Ovary (tissue), 7 donors: ENCODE measurements at regions not wholly inside any gene's neighbourhood (a gene's known extent, or its start where the extent isn't known, plus 50 kb on each side); places are given as distances from the start of the nearest gene placed in this dataset.

ENCODE experiments used
- DNase-seq, 5 donors: peaks; one replicate each; pipeline ENCODE4 v3.0.0-alpha.2; 2019 to 2020
- H3K27ac ChIP-seq, 2 donors: fragments of 200-600 bp; one replicate each; pipeline versions ENCODE4 v1.5.1 to v1.8.0; 2019 to 2022
- H3K27me3 ChIP-seq: fragments of 200-600 bp; one replicate; pipeline ENCODE4 v1.8.0; 2022
- H3K36me3 ChIP-seq: fragments of 200-600 bp; sonication (generic); one replicate; pipeline ENCODE4 v1.5.1; 2019
- H3K4me1 ChIP-seq: one replicate; pipeline ENCODE4 v1.8.1; 2013; ENCODE audit warnings: mild to moderate bottlenecking, moderate library complexity; ENCODE audit not compliant: insufficient read depth
- H3K4me3 ChIP-seq: fragments of 200-600 bp; sonication (generic); one replicate; pipeline ENCODE4 v1.5.1; 2017
- H3K9me3 ChIP-seq, 2 donors: fragments of 200-600 bp in 1 of 2; sonication (generic) in 1 of 2; one replicate each; pipeline versions ENCODE4 v1.5.1 to v1.8.1; 2013 to 2019; ENCODE audit warnings: mild to moderate bottlenecking in 1 of 2, moderate library complexity in 1 of 2
- CTCF ChIP-seq, 3 donors: fragments of 450-650 bp in 2 of 3; fragments of 200-600 bp in 1 of 3; IDR thresholded peaks; one replicate each; pipeline versions ENCODE4 v1.5.1 to v1.8.0; 2016 to 2022; ENCODE audit warnings: antibody characterized with exemption in 3 of 3, mild to moderate bottlenecking in 1 of 3
- EP300 ChIP-seq: sonication (generic); formaldehyde crosslinking; IDR thresholded peaks from one replicate; pipeline ENCODE4 v1.6.1; 2017; ENCODE audit warnings: antibody characterized with exemption
- POLR2A ChIP-seq: fragments of 450-650 bp; IDR thresholded peaks from one replicate; pipeline ENCODE4 v1.6.1; 2017; ENCODE audit warnings: antibody characterized with exemption, mild to moderate bottlenecking, moderate library complexity
- WGBS, 3 donors: extraction: QIAGEN DNeasy Blood & Tissue Kit in 1 of 3; methylation state at CpG; one replicate each; pipeline versions ENCODE4 v1.1.5 to v1.1.7; 2013 to 2017; 5-methylcytosine and 5-hydroxymethylcytosine counted together
- intact Hi-C, 4 donors: fragments of 100-400 bp; cut with DNase I; formaldehyde crosslinking; loops; one replicate each; pipeline versions ENCODE4 v1.11.0 to v1.15.1; 2022 to 2023
- donor health status: DM: no; HTN: no; CAD: no; lungs with moderate emphysema.
- donor health status: DM: no; HTN: no; CAD: no.
- donor health status: Bipolar disorder and iron deficiency.
- donor health status: DM: no; HTN: no; CAD: no.
- donor health status: DM: yes; HTN: yes; CAD: no.

- H3K36me3 ChIP-seq = no peaks in the 10 kb centered on the region
- intact Hi-C loops = no loop called here
- no peak overlapping the region for H3K4me3 ChIP-seq
- H3K27me3 ChIP-seq = no peaks in the 10 kb centered on the region
- H3K4me1 ChIP-seq = peaks cover 3% of the 10 kb centered on the region
- no peak for TF ChIP-seq EP300
- no peak for TF ChIP-seq CTCF (IDR thresholded peaks at IDR 0.05)
- no peak for TF ChIP-seq POLR2A
- DNase-seq = no peak
- WGBS, 3 donors = 23 to 64% (median 37%) methylated on average over 1 of the region's 1 CpG
- H3K9me3 ChIP-seq = no peaks in the 10 kb centered on the region
- H3K27ac ChIP-seq = no peak overlapping the region
These were observed 140.4 kb upstream of the DPH6 start for GRCh38 chr15:35686347-35686746.

GRCh38 chr15:35689266-35689665, 143.3 kb upstream of the DPH6 start:
- 97 to 99% (median 99%) methylated on average over 6 of the region's 6 CpGs for WGBS, 3 donors
- Histone ChIP-seq H3K9me3 (no peaks in the 10 kb centered on the region), H3K36me3 (no peaks in the 10 kb centered on the region), H3K27me3 (no peaks in the 10 kb centered on the region), H3K4me1 (peaks cover 3% of the 10 kb centered on the region), H3K27ac (no peak overlapping the region), H3K4me3 (no peak overlapping the region)
- intact Hi-C loops = no loop called here
- no peak for TF ChIP-seq POLR2A
- TF ChIP-seq EP300 = no peak
- TF ChIP-seq CTCF (IDR thresholded peaks at IDR 0.05) = no peak
- no peak for DNase-seq

GRCh38 chr15:35690089-35690488, 144.1 kb upstream of the DPH6 start:
- intact Hi-C loops = no loop called here
- Histone ChIP-seq H3K9me3 (no peaks in the 10 kb centered on the region), H3K4me3 (no peak overlapping the region), H3K4me1 (peaks cover 3% of the 10 kb centered on the region), H3K27ac (peak overlapping the region in 1 of 2 donors; percentile 32), H3K36me3 (no peaks in the 10 kb centered on the region), H3K27me3 (no peaks in the 10 kb centered on the region)
- 3 to 17% (median 16%) methylated on average over 1 of the region's 1 CpG for WGBS, 3 donors
- DNase-seq = no peak
- TF ChIP-seq CTCF (IDR thresholded peaks at IDR 0.05) (no peak), POLR2A (no peak), EP300 (no peak)

GRCh38 chr15:35690698-35691116, 144.7 kb upstream of the DPH6 start:
- peak in 3 of 5 donors; percentile 39 to 40 (median 39) for DNase-seq
- TF ChIP-seq POLR2A (no peak), EP300 (no peak), CTCF (IDR thresholded peaks at IDR 0.05) (no peak)

More at GRCh38 chr15:35690698-35691116, 144.7 kb upstream of the DPH6 start:
- no peaks in the 10 kb centered on the region for H3K36me3 ChIP-seq
- intact Hi-C loops = no loop called here
- H3K4me1 ChIP-seq = peaks cover 3% of the 10 kb centered on the region
- no peaks in the 10 kb centered on the region for H3K9me3 ChIP-seq
- no peak overlapping the region for H3K4me3 ChIP-seq
- H3K27ac ChIP-seq = peak overlapping the region in 1 of 2 donors; percentile 32
- no peaks in the 10 kb centered on the region for H3K27me3 ChIP-seq
- WGBS, 3 donors = 2 to 6% (median 4%) methylated on average over 1 of the region's 1 CpG
